Neuronal stem cell (in vitro differentiated cells): ENCODE measurements at regions not wholly inside any gene's neighbourhood (a gene's known extent, or its start where the extent isn't known, plus 50 kb on each side); places are given as distances from the start of the nearest gene placed in this dataset.

Experiments
- DNase-seq: peaks from one replicate; pipeline ENCODE4 v3.0.0-alpha.2; 2013; ENCODE audit warnings: low spot score
- H2AFZ ChIP-seq: one replicate; pipeline ENCODE4 v1.6.1; 2013; ENCODE audit warnings: mild to moderate bottlenecking, low read length, inconsistent platforms
- H2AK5ac ChIP-seq: 2 replicates; pipeline ENCODE4 v1.6.1; 2013; ENCODE audit warnings: low read depth, mild to moderate bottlenecking, inconsistent platforms, low read length, moderate library complexity, mixed read lengths
- H2BK120ac ChIP-seq: 2 replicates; pipeline ENCODE4 v1.6.1; 2013; ENCODE audit warnings: low read depth, mild to moderate bottlenecking, inconsistent platforms, low read length, moderate library complexity, mixed read lengths
- H2BK12ac ChIP-seq: one replicate; pipeline ENCODE4 v1.6.1; 2013; ENCODE audit warnings: low read length, inconsistent platforms
- H2BK15ac ChIP-seq: 2 replicates; pipeline ENCODE4 v1.6.1; 2013; ENCODE audit warnings: mild to moderate bottlenecking, low read length, inconsistent platforms, mixed read lengths
- H2BK5ac ChIP-seq: one replicate; pipeline ENCODE4 v1.6.1; 2013; ENCODE audit warnings: inconsistent platforms, mild to moderate bottlenecking, low read length, moderate library complexity
- H3K14ac ChIP-seq: one replicate; pipeline ENCODE4 v1.6.1; 2013; ENCODE audit warnings: low read length, inconsistent platforms
- H3K18ac ChIP-seq: 2 replicates; pipeline ENCODE4 v1.6.1; 2013; ENCODE audit warnings: low read length, inconsistent platforms
- H3K23ac ChIP-seq: 2 replicates; pipeline ENCODE4 v1.6.1; 2013; ENCODE audit warnings: low read depth, mild to moderate bottlenecking, mixed read lengths, low read length, inconsistent platforms; ENCODE audit not compliant: poor library complexity
- H3K27ac ChIP-seq: replicated peaks from 3 replicates; pipeline ENCODE4 v1.5.1; 2013; ENCODE audit warnings: low read length, inconsistent platforms
- H3K27me3 ChIP-seq, 3 experiments: 2 replicates each; pipeline ENCODE4 v1.6.1; 2013; ENCODE audit warnings: low read length in 3 of 3, mild to moderate bottlenecking in 2 of 3, inconsistent platforms in 1 of 3, low read depth in 1 of 3, mixed read lengths in 1 of 3, moderate library complexity in 1 of 3; ENCODE audit not compliant: control insufficient read depth in 3 of 3, insufficient read depth in 3 of 3
- H3K36me3 ChIP-seq, 2 donors: replicated peaks in 1 of 2; 2 replicates each; pipeline ENCODE4 v1.6.1; 2013; ENCODE audit warnings: low read length in 2 of 2; ENCODE audit not compliant: control insufficient read depth in 2 of 2, insufficient read depth in 2 of 2
- H3K4ac ChIP-seq: 2 replicates; pipeline ENCODE4 v1.6.1; 2013; ENCODE audit warnings: inconsistent platforms, mild to moderate bottlenecking, low read length, moderate library complexity
- H3K4me1 ChIP-seq, 2 donors: 1 replicate in 1 of 2; 2 replicates in 1 of 2; pipeline ENCODE4 v1.6.1; 2013; ENCODE audit warnings: low read length in 2 of 2, low read depth in 1 of 2; ENCODE audit not compliant: control insufficient read depth in 2 of 2, insufficient read depth in 1 of 2
- H3K4me2 ChIP-seq: one replicate; pipeline ENCODE4 v1.6.1; 2013; ENCODE audit warnings: mild to moderate bottlenecking, low read length, inconsistent platforms; ENCODE audit not compliant: insufficient read depth, poor library complexity, severe bottlenecking
- H3K4me3 ChIP-seq, 2 donors: 2 replicates each; pipeline ENCODE4 v1.5.1; 2013; ENCODE audit warnings: low read length in 2 of 2, mild to moderate bottlenecking in 2 of 2, inconsistent platforms in 1 of 2, moderate library complexity in 1 of 2
- H3K79me1 ChIP-seq: one replicate; pipeline ENCODE4 v1.6.1; 2013; ENCODE audit warnings: low read depth, mild to moderate bottlenecking, inconsistent platforms, low read length, moderate library complexity
- H3K9ac ChIP-seq: one replicate; pipeline ENCODE4 v1.6.1; 2013; ENCODE audit warnings: mild to moderate bottlenecking, low read depth, low read length, inconsistent platforms; ENCODE audit not compliant: poor library complexity
- H3K9me3 ChIP-seq, 2 donors: replicated peaks in 1 of 2; 2 replicates each; pipeline versions ENCODE3 to v1.6.1; 2013; ENCODE audit warnings: low read length in 2 of 2, mild to moderate bottlenecking in 2 of 2, inconsistent platforms in 1 of 2, low read depth in 1 of 2, mixed read lengths in 1 of 2, moderate library complexity in 1 of 2; ENCODE audit not compliant: control insufficient read depth in 2 of 2, insufficient read depth in 1 of 2
- H4K8ac ChIP-seq: one replicate; pipeline ENCODE4 v1.6.1; 2013; ENCODE audit warnings: low read depth, mild to moderate bottlenecking, inconsistent platforms, low read length, moderate library complexity
- H4K91ac ChIP-seq: one replicate; pipeline ENCODE4 v1.6.1; 2013; ENCODE audit warnings: low read length, low read depth, mild to moderate bottlenecking, inconsistent platforms; ENCODE audit not compliant: poor library complexity
- WGBS, 2 donors: extraction: QIAGEN DNeasy Blood & Tissue Kit; methylation state at CpG; one replicate each; pipeline ENCODE4 v1.1.7; 2013; ENCODE audit warnings: missing lambda C conversion rate in 2 of 2, mixed read lengths in 1 of 2; ENCODE audit not compliant: insufficient read length in 2 of 2, insufficient replicate concordance in 1 of 2; ENCODE audit errors: extremely low coverage in 2 of 2; 5-methylcytosine and 5-hydroxymethylcytosine counted together

- WGBS, 2 donors = no CpG with 5 or more reads among the region's 1 CpG
- no peak overlapping the region for H3K4ac ChIP-seq
- no peaks in the 10 kb centered on the region for H3K9me3 ChIP-seq
- no peak overlapping the region for H4K8ac ChIP-seq
- H3K27ac ChIP-seq = no peak overlapping the region
- no peak overlapping the region for H3K4me2 ChIP-seq
- H4K91ac ChIP-seq = no peak overlapping the region
- no peaks in the 10 kb centered on the region for H3K36me3 ChIP-seq
- no peak overlapping the region for H2AFZ ChIP-seq
- no peak overlapping the region for H2BK120ac ChIP-seq
- no peak overlapping the region for H2BK15ac ChIP-seq
- no peak overlapping the region for H2BK5ac ChIP-seq
- H3K27me3 ChIP-seq = no peaks in the 10 kb centered on the region
- H3K9ac ChIP-seq = no peak overlapping the region
- no peak for DNase-seq
- no peak overlapping the region for H3K18ac ChIP-seq
- no peak overlapping the region for H3K23ac ChIP-seq
- no peaks in the 10 kb centered on the region for H3K79me1 ChIP-seq
- H3K4me3 ChIP-seq = no peak overlapping the region
- no peak overlapping the region for H2AK5ac ChIP-seq
- no peak overlapping the region for H2BK12ac ChIP-seq
- no peak overlapping the region for H3K14ac ChIP-seq
- H3K4me1 ChIP-seq = no peaks in the 10 kb centered on the region
These were observed 188.2 kb upstream of the ZNF804A start for GRCh38 chr2:184410160-184410559.

- H2AK5ac ChIP-seq = no peak overlapping the region
- no peak overlapping the region for H3K4me2 ChIP-seq
- H3K4me3 ChIP-seq = no peak overlapping the region
- H3K79me1 ChIP-seq = no peaks in the 10 kb centered on the region
- no peak overlapping the region for H4K8ac ChIP-seq
- no peak overlapping the region for H3K9ac ChIP-seq
- H3K23ac ChIP-seq = no peak overlapping the region
- no peak for DNase-seq
- H3K18ac ChIP-seq = no peak overlapping the region
- H2BK12ac ChIP-seq = no peak overlapping the region
- no peaks in the 10 kb centered on the region for H3K36me3 ChIP-seq
- whole genome bisulfite sequencing, 2 donors = no CpG with 5 or more reads among the region's 2 CpGs
- no peak overlapping the region for H2BK5ac ChIP-seq
- H2AFZ ChIP-seq = no peak overlapping the region
- H2BK120ac ChIP-seq = no peak overlapping the region
- H3K4ac ChIP-seq = no peak overlapping the region
- no peaks in the 10 kb centered on the region for H3K27me3 ChIP-seq
- no peak overlapping the region for H3K27ac ChIP-seq
- H3K14ac ChIP-seq = no peak overlapping the region
- H4K91ac ChIP-seq = no peak overlapping the region
- no peak overlapping the region for H2BK15ac ChIP-seq
- H3K9me3 ChIP-seq = no peaks in the 10 kb centered on the region
- H3K4me1 ChIP-seq = no peaks in the 10 kb centered on the region
These were observed 185.1 kb upstream of the ZNF804A start for GRCh38 chr2:184413221-184413620.

- Histone ChIP-seq H4K8ac (no peak overlapping the region), H3K18ac (no peak overlapping the region), H3K23ac (no peak overlapping the region), H3K4ac (no peak overlapping the region), H3K27ac (no peak overlapping the region), H4K91ac (no peak overlapping the region), H3K4me3 (no peak overlapping the region), H2BK120ac (no peak overlapping the region), H3K14ac (no peak overlapping the region), H3K4me1 (no peaks in the 10 kb centered on the region), H3K27me3 (no peaks in the 10 kb centered on the region), H2BK15ac (no peak overlapping the region), H3K9ac (no peak overlapping the region), H2AK5ac (no peak overlapping the region), H3K9me3 (no peaks in the 10 kb centered on the region), H3K79me1 (no peaks in the 10 kb centered on the region), H3K36me3 (no peaks in the 10 kb centered on the region), H3K4me2 (no peak overlapping the region), H2BK12ac (no peak overlapping the region), H2BK5ac (no peak overlapping the region), H2AFZ (no peak overlapping the region)
- DNase-seq = no peak
- no CpG with 5 or more reads among the region's 1 CpG for WGBS, 2 donors
These were observed 184.6 kb upstream of the ZNF804A start for GRCh38 chr2:184413671-184414229.

GRCh38 chr2:184416146-184416913 lies 182.0 kb upstream of the ZNF804A start:
- no peak overlapping the region for H3K9ac ChIP-seq
- no peaks in the 10 kb centered on the region for H3K36me3 ChIP-seq
- H4K91ac ChIP-seq = no peak overlapping the region
- no CpG with 5 or more reads among the region's 6 CpGs for WGBS, 2 donors
- DNase-seq = no peak
- no peak overlapping the region for H2BK15ac ChIP-seq
- no peak overlapping the region for H2AFZ ChIP-seq
- H2BK12ac ChIP-seq = no peak overlapping the region
- H2BK120ac ChIP-seq = no peak overlapping the region
- H3K79me1 ChIP-seq = no peaks in the 10 kb centered on the region
- no peak overlapping the region for H3K27ac ChIP-seq
- H3K23ac ChIP-seq = no peak overlapping the region
- no peaks in the 10 kb centered on the region for H3K9me3 ChIP-seq
- H3K4me1 ChIP-seq = no peaks in the 10 kb centered on the region
- H2BK5ac ChIP-seq = no peak overlapping the region
- no peak overlapping the region for H4K8ac ChIP-seq
- H3K27me3 ChIP-seq = no peaks in the 10 kb centered on the region
- H3K18ac ChIP-seq = no peak overlapping the region
- no peak overlapping the region for H3K4ac ChIP-seq
- H3K4me3 ChIP-seq = no peak overlapping the region
- no peak overlapping the region for H3K14ac ChIP-seq
- H2AK5ac ChIP-seq = no peak overlapping the region
- no peak overlapping the region for H3K4me2 ChIP-seq
